Keratinocyte (primary cell): ENCODE measurements at regions not wholly inside any gene's neighbourhood (a gene's known extent, or its start where the extent isn't known, plus 50 kb on each side); places are given as distances from the start of the nearest gene placed in this dataset.

ENCODE experiments used
- DNase-seq: peaks from one replicate; pipeline ENCODE4 v3.0.0-alpha.2; 2011; ENCODE audit warnings: low read depth, missing footprints, low spot score
- FAIRE-seq: peaks from 2 replicates; lab custom pipeline; 2011; peaks lifted over from hg19 to GRCh38; lab: Jason Lieb, UNC
- H2AFZ ChIP-seq: 2 replicates; pipeline ENCODE4 v1.6.0; 2012; ENCODE audit warnings: low read length, control low read depth, inconsistent platforms; ENCODE audit not compliant: control insufficient read depth
- H3K27ac ChIP-seq: 2 replicates; pipeline ENCODE4 v1.5.1; 2011; ENCODE audit warnings: low read length; ENCODE audit not compliant: control insufficient read depth, insufficient read depth
- H3K27me3 ChIP-seq: 3 replicates; pipeline ENCODE4 v1.6.0; 2011; ENCODE audit warnings: low read length; ENCODE audit not compliant: control insufficient read depth, insufficient read depth; ENCODE audit errors: extremely low read depth
- H3K36me3 ChIP-seq, 2 experiments: 2 replicates in 1 of 2; 3 replicates in 1 of 2; pipeline ENCODE4 v1.5.1; 2011; ENCODE audit warnings: low read length in 2 of 2, mild to moderate bottlenecking in 1 of 2; ENCODE audit not compliant: control insufficient read depth in 2 of 2, insufficient read depth in 2 of 2; ENCODE audit errors: extremely low read depth in 1 of 2
- H3K4me1 ChIP-seq: 3 replicates; pipeline ENCODE4 v1.5.1; 2011; ENCODE audit warnings: low read length; ENCODE audit not compliant: control insufficient read depth, insufficient read depth; ENCODE audit errors: extremely low read depth
- H3K4me2 ChIP-seq: 3 replicates; pipeline ENCODE4 v1.6.0; 2011; ENCODE audit warnings: low read depth, low read length; ENCODE audit not compliant: control insufficient read depth, insufficient read depth; ENCODE audit errors: extremely low read depth
- H3K4me3 ChIP-seq, 3 experiments: fragments of 200-600 bp in 1 of 3; sonication (generic) in 1 of 3; 2 replicates in 2 of 3; 3 replicates in 1 of 3; pipeline ENCODE4 v1.5.1; 2011 to 2016; ENCODE audit warnings: low read length in 3 of 3, mild to moderate bottlenecking in 3 of 3, control low read depth in 2 of 3, inconsistent platforms in 1 of 3, low read depth in 1 of 3, mixed read lengths in 1 of 3, mixed run types in 1 of 3, moderate library complexity in 1 of 3; ENCODE audit not compliant: control insufficient read depth in 2 of 3, insufficient read depth in 2 of 3; ENCODE audit errors: extremely low read depth in 1 of 3
- H3K79me2 ChIP-seq: 2 replicates; pipeline ENCODE4 v1.6.0; 2012; ENCODE audit warnings: low read length; ENCODE audit not compliant: control insufficient read depth, insufficient read depth
- H3K9ac ChIP-seq: 3 replicates; pipeline ENCODE4 v1.6.0; 2011; ENCODE audit warnings: low read length; ENCODE audit not compliant: control insufficient read depth, insufficient read depth; ENCODE audit errors: extremely low read depth
- H3K9me1 ChIP-seq: 3 replicates; pipeline ENCODE4 v1.6.0; 2011; ENCODE audit warnings: low read length; ENCODE audit not compliant: control insufficient read depth, insufficient read depth; ENCODE audit errors: extremely low read depth
- H3K9me3 ChIP-seq: 2 replicates; pipeline ENCODE4 v1.5.1; 2012; ENCODE audit warnings: low read depth, low read length; ENCODE audit not compliant: control insufficient read depth
- H4K20me1 ChIP-seq: 3 replicates; pipeline ENCODE4 v1.6.0; 2011; ENCODE audit warnings: low read length; ENCODE audit not compliant: control insufficient read depth, insufficient read depth; ENCODE audit errors: extremely low read depth
- CTCF ChIP-seq, 3 experiments: IDR thresholded peaks in 1 of 3; conservative IDR thresholded peaks in 1 of 3; optimal IDR thresholded peaks in 1 of 3; 2 replicates in 2 of 3; 3 replicates in 1 of 3; pipeline versions ENCODE3 to v1.5.1; 2011; ENCODE audit warnings: low read length in 3 of 3, mild to moderate bottlenecking in 3 of 3, moderate library complexity in 2 of 3, control low read depth in 1 of 3, inconsistent platforms in 1 of 3; ENCODE audit not compliant: insufficient read depth in 2 of 3; ENCODE audit errors: extremely low read depth in 1 of 3
- EZH2 ChIP-seq: IDR thresholded peaks from one replicate; pipeline ENCODE4 v1.6.1; 2012; ENCODE audit warnings: inconsistent platforms, mild to moderate bottlenecking, low read length, moderate library complexity
- dilution Hi-C: fragments of 300-500 bp; cut with MboI; formaldehyde crosslinking; loops from one replicate; pipeline ENCODE4 v1.7.0; 2020; ENCODE audit warnings: low sequenced_read_pairs; ENCODE audit not compliant: extremely low pct_ligation_motif_present

GRCh38 chr3:106063909-106064308 lies 195.1 kb upstream of the CBLB start:
- H3K79me2 ChIP-seq, result no peaks in the 10 kb centered on the region
- no peaks in the 10 kb centered on the region for H3K9me1 ChIP-seq
- dilution Hi-C loops, result no loop called here
- FAIRE-seq (no peak), DNase-seq (no peak)
- no peak overlapping the region for H3K4me3 ChIP-seq
- H3K27ac ChIP-seq, result no peak overlapping the region
- no peak for TF ChIP-seq CTCF (optimal IDR thresholded peaks at IDR 0.05 in 1 of 3, IDR thresholded peaks at IDR 0.05 in 1 of 3, conservative IDR thresholded peaks at IDR 0.05 in 1 of 3; ENCODE audit: extremely low read depth in 1 of 3, insufficient read depth in 2 of 3, low read length in 3 of 3)
- no peak for TF ChIP-seq EZH2
- no peaks in the 10 kb centered on the region for H4K20me1 ChIP-seq
- H3K4me1 ChIP-seq, result no peaks in the 10 kb centered on the region
- H3K9ac ChIP-seq, result no peak overlapping the region
- no peaks in the 10 kb centered on the region for H3K27me3 ChIP-seq
- no peaks in the 10 kb centered on the region for H3K9me3 ChIP-seq
- no peak overlapping the region for H3K4me2 ChIP-seq
- H3K36me3 ChIP-seq, result no peaks in the 10 kb centered on the region
- H2AFZ ChIP-seq, result no peak overlapping the region

DNA sequence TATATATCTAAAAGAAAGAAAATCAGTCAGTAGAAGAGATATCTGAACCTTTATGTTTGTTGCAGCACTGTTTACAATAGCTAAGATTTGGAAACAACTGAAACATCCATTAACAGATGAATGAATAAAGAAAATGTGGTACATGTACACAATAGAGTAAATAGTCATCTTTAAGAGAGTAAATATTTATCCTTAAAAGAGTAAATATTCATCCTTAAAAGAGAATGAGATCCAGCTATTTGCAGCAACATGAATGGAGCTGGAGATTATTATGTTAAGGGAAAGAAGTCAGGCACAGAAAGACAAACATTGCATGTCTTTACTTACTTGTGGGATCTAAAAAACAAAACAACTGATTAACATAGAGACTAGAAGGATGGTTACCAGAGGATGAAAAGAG lies 197.0 kb upstream of the CBLB start:
- Histone ChIP-seq H2AFZ (no peak overlapping the region), H3K9me3 (no peaks in the 10 kb centered on the region), H4K20me1 (no peaks in the 10 kb centered on the region), H3K9ac (no peak overlapping the region), H3K4me3 (no peak overlapping the region), H3K79me2 (no peaks in the 10 kb centered on the region), H3K9me1 (no peaks in the 10 kb centered on the region), H3K36me3 (no peaks in the 10 kb centered on the region), H3K4me2 (no peak overlapping the region), H3K27ac (no peak overlapping the region), H3K4me1 (no peaks in the 10 kb centered on the region), H3K27me3 (no peaks in the 10 kb centered on the region)
- no peak for TF ChIP-seq CTCF (optimal IDR thresholded peaks at IDR 0.05 in 1 of 3, IDR thresholded peaks at IDR 0.05 in 1 of 3, conservative IDR thresholded peaks at IDR 0.05 in 1 of 3; ENCODE audit: extremely low read depth in 1 of 3, insufficient read depth in 2 of 3, low read length in 3 of 3)
- TF ChIP-seq EZH2, result no peak
- dilution Hi-C loops, result no loop called here
- DNase-seq, result no peak
- FAIRE-seq, result no peak
